ENCODE measurements at regions not wholly inside any gene's neighbourhood (a gene's known extent, or its start where the extent isn't known, plus 50 kb on each side); places are given as distances from the start of the nearest gene placed in this dataset.

- no peaks in the 10 kb centered on the region for H3K36me3 ChIP-seq (ENCODE audit: control insufficient read depth, insufficient read depth, low read length)
- no peak for TF ChIP-seq CTCF (IDR thresholded peaks at IDR 0.05; ENCODE audit: insufficient read depth, low read length, severe bottlenecking)
- FAIRE-seq, result no peak
- H3K27me3 ChIP-seq (ENCODE audit: control insufficient read depth, insufficient read depth, low read length), result peaks cover 2% of the 10 kb centered on the region
- no peak overlapping the region for H3K4me3 ChIP-seq (ENCODE audit: low read depth, low read length)
- no peak for DNase-seq (ENCODE audit: low read depth)
These were observed 203.2 kb upstream of the ADAMTS9 start for GRCh38 chr3:64891021-64891420.

- Histone ChIP-seq H3K36me3 (ENCODE audit: control insufficient read depth, insufficient read depth, low read length) (no peaks in the 10 kb centered on the region), H3K4me3 (ENCODE audit: low read depth, low read length) (no peak overlapping the region), H3K27me3 (ENCODE audit: control insufficient read depth, insufficient read depth, low read length) (peaks cover 2% of the 10 kb centered on the region)
- TF ChIP-seq CTCF (IDR thresholded peaks at IDR 0.05; ENCODE audit: insufficient read depth, low read length, severe bottlenecking), result no peak
- DNase-seq (ENCODE audit: low read depth) (no peak), FAIRE-seq (no peak)
These were observed 202.7 kb upstream of the ADAMTS9 start for GRCh38 chr3:64890466-64890865.

GRCh38 chr3:64890006-64890405, 202.2 kb upstream of the ADAMTS9 start:
- H3K27me3 ChIP-seq (ENCODE audit: control insufficient read depth, insufficient read depth, low read length), result peaks cover 2% of the 10 kb centered on the region
- FAIRE-seq (no peak), DNase-seq (ENCODE audit: low read depth) (no peak)
- H3K4me3 ChIP-seq (ENCODE audit: low read depth, low read length), result no peak overlapping the region
- H3K36me3 ChIP-seq (ENCODE audit: control insufficient read depth, insufficient read depth, low read length), result no peaks in the 10 kb centered on the region
- TF ChIP-seq CTCF (IDR thresholded peaks at IDR 0.05; ENCODE audit: insufficient read depth, low read length, severe bottlenecking), result no peak

GRCh38 chr3:64888840-64889392, 201.1 kb upstream of the ADAMTS9 start:
- Histone ChIP-seq H3K36me3 (ENCODE audit: control insufficient read depth, insufficient read depth, low read length) (no peaks in the 10 kb centered on the region), H3K27me3 (ENCODE audit: control insufficient read depth, insufficient read depth, low read length) (no peaks in the 10 kb centered on the region), H3K4me3 (ENCODE audit: low read depth, low read length) (no peak overlapping the region)
- no peak for FAIRE-seq
- DNase-seq (ENCODE audit: low read depth), result no peak
- TF ChIP-seq CTCF (IDR thresholded peaks at IDR 0.05; ENCODE audit: insufficient read depth, low read length, severe bottlenecking), result no peak

- Histone ChIP-seq H3K36me3 (ENCODE audit: control insufficient read depth, insufficient read depth, low read length) (no peaks in the 10 kb centered on the region), H3K4me3 (ENCODE audit: low read depth, low read length) (no peak overlapping the region), H3K27me3 (ENCODE audit: control insufficient read depth, insufficient read depth, low read length) (no peaks in the 10 kb centered on the region)
- no peak for TF ChIP-seq CTCF (IDR thresholded peaks at IDR 0.05; ENCODE audit: insufficient read depth, low read length, severe bottlenecking)
- DNase-seq (ENCODE audit: low read depth) (no peak), FAIRE-seq (no peak)
These were observed 200.4 kb upstream of the ADAMTS9 start for GRCh38 chr3:64888165-64888564.

GRCh38 chr3:64885055-64885454, 197.3 kb upstream of the ADAMTS9 start:
- TF ChIP-seq CTCF (IDR thresholded peaks at IDR 0.05; ENCODE audit: insufficient read depth, low read length, severe bottlenecking), result no peak
- no peak for FAIRE-seq
- H3K27me3 ChIP-seq (ENCODE audit: control insufficient read depth, insufficient read depth, low read length), result no peaks in the 10 kb centered on the region

More at GRCh38 chr3:64885055-64885454, 197.3 kb upstream of the ADAMTS9 start:
- Histone ChIP-seq H3K4me3 (ENCODE audit: low read depth, low read length) (no peak overlapping the region), H3K36me3 (ENCODE audit: control insufficient read depth, insufficient read depth, low read length) (no peaks in the 10 kb centered on the region)
- no peak for DNase-seq (ENCODE audit: low read depth)

Measured in bronchial epithelial cell (primary cell).